HFFc6 (cell line): ENCODE measurements at regions not wholly inside any gene's neighbourhood (a gene's known extent, or its start where the extent isn't known, plus 50 kb on each side); places are given as distances from the start of the nearest gene placed in this dataset.

Experiments
- DNase-seq: peaks from one replicate; pipeline ENCODE4 v3.0.0-alpha.2; 2018
- H3K27ac Mint-ChIP-seq: 2 replicates; pipeline ENCODE4 v1.8.0; 2020; ENCODE audit warnings: mild to moderate bottlenecking, mixed read lengths
- H3K27me3 Mint-ChIP-seq: 2 replicates; pipeline ENCODE4 v1.8.0; 2021; ENCODE audit warnings: mild to moderate bottlenecking, moderate library complexity, mixed read lengths; ENCODE audit not compliant: insufficient read depth
- H3K36me3 Mint-ChIP-seq: 2 replicates; pipeline ENCODE4 v1.8.0; 2021; ENCODE audit warnings: low read depth, mixed read lengths
- H3K4me1 Mint-ChIP-seq: 2 replicates; pipeline ENCODE4 v1.8.0; 2020; ENCODE audit warnings: low read depth, mixed read lengths
- H3K4me3 Mint-ChIP-seq: 2 replicates; pipeline ENCODE4 v1.8.0; 2020; ENCODE audit warnings: mild to moderate bottlenecking, moderate library complexity, mixed read lengths
- H3K9me3 Mint-ChIP-seq: 2 replicates; pipeline ENCODE4 v1.8.0; 2020; ENCODE audit warnings: mild to moderate bottlenecking, mixed read lengths
- CTCF ChIP-seq: fragments of 200-600 bp; sonication (generic); IDR thresholded peaks from 2 replicates; pipeline ENCODE4 v1.5.0; 2021; ENCODE audit warnings: antibody characterized with exemption, mild to moderate bottlenecking

GRCh38 chr21:41655259-41655658 is 111.6 kb downstream of the RIPK4 start:
- Mint-ChIP-seq H3K4me1 (peaks cover 33% of the 10 kb centered on the region), H3K27ac (no peak overlapping the region)
- TF ChIP-seq CTCF, result no peak

GRCh38 chr21:41653954-41654491 is 112.8 kb downstream of the RIPK4 start:
- Mint-ChIP-seq H3K36me3 (no peaks in the 10 kb centered on the region), H3K9me3 (no peaks in the 10 kb centered on the region), H3K4me3 (no peak overlapping the region), H3K27me3 (no peaks in the 10 kb centered on the region; the same call in 1 of the 2 replicates), H3K27ac (no peak overlapping the region), H3K4me1 (peaks cover 31% of the 10 kb centered on the region)
- DNase-seq, result peak; percentile 36
- no peak for TF ChIP-seq CTCF

More at GRCh38 chr21:41655259-41655658, 111.6 kb downstream of the RIPK4 start:
- no peak for DNase-seq
- Mint-ChIP-seq H3K36me3 (no peaks in the 10 kb centered on the region), H3K9me3 (no peaks in the 10 kb centered on the region), H3K4me3 (no peak overlapping the region), H3K27me3 (peaks cover 2% of the 10 kb centered on the region)

- TF ChIP-seq CTCF, result no peak
- no peak overlapping the region for H3K27ac Mint-ChIP-seq
- no peaks in the 10 kb centered on the region; the same call in 1 of the 2 replicates for H3K27me3 Mint-ChIP-seq
- no peaks in the 10 kb centered on the region for H3K36me3 Mint-ChIP-seq
- H3K4me1 Mint-ChIP-seq, result peaks cover 38% of the 10 kb centered on the region
- H3K9me3 Mint-ChIP-seq, result no peaks in the 10 kb centered on the region
- no peak overlapping the region for H3K4me3 Mint-ChIP-seq
- no peak for DNase-seq
Observed at GRCh38 chr21:41653243-41653953, 113.5 kb downstream of the RIPK4 start.

- no peaks in the 10 kb centered on the region for H3K27me3 Mint-ChIP-seq
- peak; percentile 20; the same call in 1 of the 2 replicates for TF ChIP-seq CTCF
- no peaks in the 10 kb centered on the region for H3K36me3 Mint-ChIP-seq
- H3K9me3 Mint-ChIP-seq, result no peaks in the 10 kb centered on the region
- no peak overlapping the region for H3K4me3 Mint-ChIP-seq
- peaks cover 44% of the 10 kb centered on the region for H3K4me1 Mint-ChIP-seq
- H3K27ac Mint-ChIP-seq, result no peak overlapping the region
- no peak for DNase-seq
Observed at GRCh38 chr21:41651830-41652229, 115.0 kb downstream of the RIPK4 start.

- Mint-ChIP-seq H3K27me3 (no peaks in the 10 kb centered on the region), H3K4me1 (peaks cover 44% of the 10 kb centered on the region), H3K9me3 (no peaks in the 10 kb centered on the region), H3K27ac (no peak overlapping the region), H3K4me3 (no peak overlapping the region), H3K36me3 (no peaks in the 10 kb centered on the region)
- TF ChIP-seq CTCF, result no peak
- DNase-seq, result no peak
Observed at GRCh38 chr21:41651406-41651805, 115.4 kb downstream of the RIPK4 start.
